GM12865 (cell line): ENCODE measurements at regions not wholly inside any gene's neighbourhood (a gene's known extent, or its start where the extent isn't known, plus 50 kb on each side); places are given as distances from the start of the nearest gene placed in this dataset.
"Not testable (repeated sequence)": the region's sequence is repeated elsewhere in the genome, so short reads cannot be mapped to it uniquely, and the experiment has no call there.

Experiments used
- DNase-seq: peaks from one replicate; pipeline ENCODE4 v3.0.0; 2010; ENCODE audit warnings: low read depth
- H3K4me3 ChIP-seq: 2 replicates; pipeline ENCODE4 v1.5.1; 2011; ENCODE audit warnings: mild to moderate bottlenecking, low read depth, low read length, control low read depth
- TF ChIP-seq, protein P1 (sequence below): IDR thresholded peaks from 2 replicates; pipeline ENCODE4 v1.5.1; 2011; ENCODE audit warnings: low read length, control low read depth, low read depth, inconsistent platforms; ENCODE audit not compliant: insufficient read depth; ENCODE audit errors: missing control alignments

DNA sequence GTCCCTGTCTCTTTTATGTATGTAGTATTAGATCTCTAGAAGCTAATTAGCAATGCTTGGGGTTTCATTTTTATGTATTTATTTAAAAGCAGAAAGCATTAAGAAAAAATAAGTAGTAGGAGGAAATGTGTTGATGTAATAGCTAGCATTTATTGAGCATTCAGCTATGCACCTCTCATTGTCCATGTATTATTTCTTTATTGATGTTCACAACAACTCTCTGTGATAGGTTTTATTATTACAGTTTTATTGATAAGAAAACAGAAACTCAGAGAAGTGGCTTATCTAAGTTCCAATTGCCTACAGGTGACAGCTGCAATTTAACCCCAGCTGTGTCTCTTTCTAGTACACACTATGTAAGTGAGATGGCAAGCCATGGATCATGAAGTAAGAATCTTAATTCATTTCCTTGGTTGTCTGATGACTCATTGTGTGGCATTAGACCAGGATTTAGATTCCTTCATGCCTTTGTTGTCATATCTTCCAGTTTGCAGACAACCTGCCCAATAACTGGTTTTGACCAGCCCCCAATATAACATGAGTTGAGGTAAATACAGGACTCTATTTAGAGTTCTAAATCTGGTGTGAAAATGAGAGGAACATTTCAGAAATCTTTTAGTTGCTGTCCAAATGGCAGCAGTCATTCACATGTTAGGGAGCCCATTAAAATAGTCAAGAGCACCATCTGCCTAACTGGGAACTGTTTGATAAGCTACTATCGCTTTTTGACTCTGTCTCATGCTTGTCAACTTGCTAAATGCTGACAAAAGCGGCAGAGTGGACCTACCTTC, 170.8 kb upstream of the PHACTR1 start:
- peak; percentile 7 for DNase-seq
- H3K4me3 ChIP-seq, result no peak overlapping the region
- TF ChIP-seq, protein P1, sequence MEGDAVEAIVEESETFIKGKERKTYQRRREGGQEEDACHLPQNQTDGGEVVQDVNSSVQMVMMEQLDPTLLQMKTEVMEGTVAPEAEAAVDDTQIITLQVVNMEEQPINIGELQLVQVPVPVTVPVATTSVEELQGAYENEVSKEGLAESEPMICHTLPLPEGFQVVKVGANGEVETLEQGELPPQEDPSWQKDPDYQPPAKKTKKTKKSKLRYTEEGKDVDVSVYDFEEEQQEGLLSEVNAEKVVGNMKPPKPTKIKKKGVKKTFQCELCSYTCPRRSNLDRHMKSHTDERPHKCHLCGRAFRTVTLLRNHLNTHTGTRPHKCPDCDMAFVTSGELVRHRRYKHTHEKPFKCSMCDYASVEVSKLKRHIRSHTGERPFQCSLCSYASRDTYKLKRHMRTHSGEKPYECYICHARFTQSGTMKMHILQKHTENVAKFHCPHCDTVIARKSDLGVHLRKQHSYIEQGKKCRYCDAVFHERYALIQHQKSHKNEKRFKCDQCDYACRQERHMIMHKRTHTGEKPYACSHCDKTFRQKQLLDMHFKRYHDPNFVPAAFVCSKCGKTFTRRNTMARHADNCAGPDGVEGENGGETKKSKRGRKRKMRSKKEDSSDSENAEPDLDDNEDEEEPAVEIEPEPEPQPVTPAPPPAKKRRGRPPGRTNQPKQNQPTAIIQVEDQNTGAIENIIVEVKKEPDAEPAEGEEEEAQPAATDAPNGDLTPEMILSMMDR, result no peak

DNA sequence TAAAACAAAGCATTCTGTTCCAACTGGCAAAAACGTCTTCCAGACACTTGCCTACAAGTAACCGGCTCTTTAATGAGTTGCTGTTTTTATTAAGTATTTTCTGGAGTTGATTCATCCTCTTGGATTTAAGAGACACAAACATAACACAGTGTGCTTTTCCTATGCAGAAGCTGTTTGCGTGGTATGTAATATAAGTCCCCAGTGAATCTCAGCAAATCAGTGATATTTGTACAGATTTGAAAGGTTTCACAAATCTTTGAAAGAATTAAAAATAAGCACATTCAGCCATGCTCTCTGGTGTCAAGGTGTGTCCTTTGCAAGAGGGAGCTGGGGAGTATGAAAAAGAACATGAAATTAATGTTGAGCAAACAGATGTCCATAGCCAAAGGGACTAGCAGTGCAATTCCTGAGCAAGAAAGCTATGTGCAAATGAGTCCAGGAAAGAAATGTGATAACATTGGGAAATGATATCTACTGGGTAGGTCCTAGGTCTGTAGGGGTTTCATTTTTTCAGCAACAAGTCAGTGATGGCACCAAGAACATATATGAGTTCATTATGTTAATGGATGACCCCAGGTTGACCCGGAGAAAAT, 170.1 kb upstream of the PHACTR1 start:
- H3K4me3 ChIP-seq, result no peak overlapping the region
- TF ChIP-seq, protein P1, result no peak
- no peak for DNase-seq

DNA sequence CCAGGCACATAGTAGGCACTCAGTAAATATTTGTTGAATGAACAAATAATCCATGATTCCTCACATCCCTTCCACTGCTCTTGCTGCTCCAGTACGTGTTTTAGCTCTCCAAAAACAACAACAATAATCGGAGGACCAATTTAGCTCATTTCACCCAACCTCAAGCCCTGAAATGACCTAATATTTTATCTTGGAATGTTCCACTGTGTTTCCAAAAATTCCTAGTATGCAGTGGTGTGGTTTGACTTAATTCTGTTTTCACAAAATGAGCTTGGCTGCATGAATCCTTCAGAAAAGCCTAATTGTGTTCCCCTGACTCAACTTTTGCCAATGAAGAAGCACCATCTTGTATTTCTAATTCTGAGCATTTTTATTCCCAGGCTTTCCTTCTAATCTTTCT, 168.0 kb upstream of the PHACTR1 start:
- no peak overlapping the region for H3K4me3 ChIP-seq
- TF ChIP-seq, protein P1, result no peak
- DNase-seq, result no peak

DNA sequence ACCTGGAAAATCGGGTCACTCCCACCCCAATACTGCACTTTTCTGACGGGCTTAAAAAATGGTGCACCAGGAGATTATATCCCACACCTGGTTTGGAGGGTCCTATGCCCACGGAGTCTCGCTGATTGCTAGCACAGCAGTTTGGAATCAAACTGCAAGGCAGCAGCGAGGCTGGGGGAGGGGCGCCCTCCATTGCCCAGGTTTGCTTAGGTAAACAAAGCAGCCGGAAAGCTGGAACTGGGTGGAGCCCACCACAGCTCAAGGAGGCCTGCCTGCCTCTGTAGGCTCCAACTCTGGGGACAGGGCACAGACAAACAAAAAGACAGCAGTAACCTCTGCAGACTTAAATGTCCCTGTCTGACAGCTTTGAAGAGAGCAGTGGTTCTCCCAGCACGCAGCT, 167.1 kb upstream of the PHACTR1 start:
- not testable (repeated sequence) for H3K4me3 ChIP-seq, DNase-seq

DNA sequence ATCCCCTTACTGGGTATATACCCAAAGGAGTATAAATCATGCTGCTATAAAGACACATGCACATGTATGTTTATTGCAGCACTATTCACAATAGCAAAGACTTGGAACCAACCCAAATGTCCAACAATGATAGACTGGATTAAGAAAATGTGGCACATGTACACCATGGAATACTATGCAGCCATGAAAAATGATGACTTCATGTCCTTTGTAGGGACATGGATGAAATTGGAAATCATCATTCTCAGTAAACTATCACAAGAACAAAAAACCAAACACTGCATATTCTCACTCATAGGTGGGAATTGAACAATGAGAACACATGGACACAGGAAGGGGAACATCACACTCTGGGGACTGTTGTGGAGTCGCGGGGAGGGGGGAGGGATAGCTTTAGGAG, 161.7 kb upstream of the PHACTR1 start:
- H3K4me3 ChIP-seq, DNase-seq: not testable (repeated sequence)

DNA sequence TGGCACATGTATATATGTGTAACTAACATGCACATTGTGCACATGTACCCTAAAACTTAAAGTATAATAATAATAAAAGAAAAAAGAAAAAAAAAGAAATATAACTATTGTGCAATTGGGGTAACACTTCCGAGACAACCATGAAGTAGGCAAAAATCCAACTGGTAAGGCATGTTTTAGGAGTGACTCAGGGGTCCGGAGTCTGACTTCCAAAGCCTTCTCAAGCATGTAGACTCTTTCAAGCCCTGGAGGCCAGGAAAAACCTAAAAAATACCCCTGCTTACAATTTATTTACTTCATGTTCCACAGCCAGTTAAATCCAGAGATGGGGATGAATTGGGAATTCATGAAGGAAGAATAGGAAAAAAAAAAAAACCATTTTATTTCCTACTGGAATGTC, 161.3 kb upstream of the PHACTR1 start:
- no peak for DNase-seq
- TF ChIP-seq, protein P1, result no peak

DNA sequence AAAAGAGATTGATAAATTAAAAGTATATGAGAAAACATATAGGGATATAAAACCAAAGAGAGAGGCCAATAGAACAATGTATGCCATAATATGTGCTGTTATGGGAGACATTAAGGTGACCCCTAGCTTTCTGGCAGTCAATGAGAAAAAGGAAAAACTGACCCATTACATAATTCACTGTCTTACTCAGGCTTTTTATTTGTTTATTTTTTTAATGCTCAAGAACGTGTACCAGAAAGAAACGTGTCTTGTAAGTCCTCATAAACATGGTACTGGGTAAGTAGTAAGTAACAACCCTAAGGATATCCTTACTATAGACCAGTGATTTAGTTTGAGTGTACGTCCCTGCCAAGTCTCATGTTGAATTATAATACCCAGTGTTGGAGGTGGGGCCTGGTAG, 160.8 kb upstream of the PHACTR1 start:
- no peak for DNase-seq
- H3K4me3 ChIP-seq, result no peak overlapping the region
- TF ChIP-seq, protein P1, result no peak

More for the DNA sequence above, 161.3 kb upstream of the PHACTR1 start:
- H3K4me3 ChIP-seq, result no peak overlapping the region

DNA sequence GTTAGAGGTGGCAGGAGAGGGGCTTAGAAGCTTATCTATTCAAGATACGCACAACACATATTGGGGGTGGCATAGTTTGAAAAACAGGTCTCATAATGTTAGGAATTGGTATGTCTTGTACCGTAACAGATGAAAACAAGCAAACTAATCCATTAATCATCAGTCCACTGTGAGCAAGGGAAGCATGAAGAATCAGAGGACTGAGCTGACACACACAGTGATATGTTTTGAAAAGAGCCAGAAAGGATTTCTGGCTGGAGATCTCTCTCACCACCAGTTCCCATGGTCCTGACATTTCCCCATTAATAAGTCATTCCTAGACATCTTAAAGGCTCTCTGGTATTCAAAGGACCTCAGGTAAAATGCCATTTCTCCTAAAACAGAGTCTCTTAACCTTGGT, 158.8 kb upstream of the PHACTR1 start:
- no peak overlapping the region for H3K4me3 ChIP-seq
- no peak for DNase-seq
- TF ChIP-seq, protein P1, result no peak
